ENCODE measurements at regions not wholly inside any gene's neighbourhood (a gene's known extent, or its start where the extent isn't known, plus 50 kb on each side); places are given as distances from the start of the nearest gene placed in this dataset.

GRCh38 chr9:26756881-26757280 lies 135.7 kb downstream of the CAAP1 start:
- TF ChIP-seq CTCF (IDR thresholded peaks at IDR 0.05; ENCODE audit: insufficient read depth, low read depth, low read length): no peak
- no peak for TF ChIP-seq EZH2 (IDR thresholded peaks at IDR 0.05; ENCODE audit: insufficient read depth, low read length)
